Caco-2 (cell line): ENCODE measurements at regions not wholly inside any gene's neighbourhood (a gene's known extent, or its start where the extent isn't known, plus 50 kb on each side); places are given as distances from the start of the nearest gene placed in this dataset.

Experiments used
- BruUV-seq: library from RNA; stranded (reverse); fragments of 400-500 nt; replicated peaks from 2 replicates; lab custom pipeline; 2021; lab: Mats Ljungman, UMichigan
- CTCF ChIA-PET: fragments of 300-600 bp; sonication (Branson Sonifier 250); formaldehyde crosslinking; loops from one replicate; lab custom pipeline; 2022; ENCODE audit warnings: antibody characterized with exemption; lab: Charles Lee
- POLR2A ChIA-PET: fragments of 300-600 bp; sonication (Branson Sonifier 250); formaldehyde crosslinking; loops from one replicate; lab custom pipeline; 2022; ENCODE audit warnings: antibody characterized with exemption; lab: Charles Lee
- DNase-seq, 2 experiments: peaks; one replicate each; pipeline versions ENCODE4 v3.0.0 to v3.0.0-alpha.2; 2020 to 2022
- H3K27me3 ChIP-seq: replicated peaks from 2 replicates; pipeline ENCODE4 v1.6.0; 2011; ENCODE audit warnings: low read length; ENCODE audit not compliant: control insufficient read depth, insufficient read depth
- H3K36me3 ChIP-seq: 2 replicates; pipeline ENCODE4 v1.5.1; 2011; ENCODE audit warnings: low read length; ENCODE audit not compliant: control insufficient read depth, insufficient read depth
- H3K4me1 ChIP-seq: fragments of 250-450 bp; sonication (Bioruptor Pico); 2 replicates; pipeline ENCODE4 v1.5.1; 2020; ENCODE audit warnings: mild to moderate bottlenecking
- H3K4me3 ChIP-seq: 2 replicates; pipeline ENCODE4 v1.5.1; 2011; ENCODE audit warnings: low read depth, mild to moderate bottlenecking, control low read depth, low read length
- H3K9me3 ChIP-seq: fragments of 250-450 bp; sonication (Bioruptor Pico); 2 replicates; pipeline ENCODE4 v1.5.1; 2020; ENCODE audit warnings: mild to moderate bottlenecking, moderate library complexity
- H3K27ac Mint-ChIP-seq: one replicate; pipeline ENCODE4 v1.8.0; 2022; ENCODE audit warnings: mixed read lengths; ENCODE audit not compliant: unreplicated experiment
- H3K27me3 Mint-ChIP-seq: one replicate; pipeline ENCODE4 v1.8.0; 2022; ENCODE audit warnings: mixed read lengths; ENCODE audit not compliant: insufficient read depth, unreplicated experiment
- H3K36me3 Mint-ChIP-seq: one replicate; pipeline ENCODE4 v1.8.0; 2022; ENCODE audit warnings: mild to moderate bottlenecking, mixed read lengths; ENCODE audit not compliant: insufficient read depth, unreplicated experiment
- H3K4me1 Mint-ChIP-seq: one replicate; pipeline ENCODE4 v1.8.0; 2022; ENCODE audit warnings: low read depth, mixed read lengths; ENCODE audit not compliant: unreplicated experiment
- H3K4me3 Mint-ChIP-seq: one replicate; pipeline ENCODE4 v1.8.0; 2022; ENCODE audit warnings: mild to moderate bottlenecking, moderate library complexity, mixed read lengths; ENCODE audit not compliant: unreplicated experiment
- H3K9me3 Mint-ChIP-seq: one replicate; pipeline ENCODE4 v1.8.0; 2022; ENCODE audit warnings: mixed read lengths; ENCODE audit not compliant: unreplicated experiment
- CTCF ChIP-seq, 2 experiments: fragments of 200-600 bp in 1 of 2; IDR thresholded peaks; 1 replicate in 1 of 2; 2 replicates in 1 of 2; pipeline versions ENCODE4 v1.5.1 to v1.8.0; 2011 to 2022; ENCODE audit warnings: antibody characterized with exemption in 1 of 2, control low read depth in 1 of 2, inconsistent platforms in 1 of 2, low read depth in 1 of 2, low read length in 1 of 2, mild to moderate bottlenecking in 1 of 2, moderate library complexity in 1 of 2; ENCODE audit not compliant: insufficient read depth in 1 of 2, severe bottlenecking in 1 of 2, unreplicated experiment in 1 of 2
- intact Hi-C: fragments of 100-400 bp; cut with micrococcal nuclease; formaldehyde crosslinking; loops from one replicate; pipeline ENCODE4 v1.10.0; 2022; ENCODE audit not compliant: unreplicated experiment

GRCh38 chr5:68372161-68372560, 156.6 kb downstream of the PIK3R1 start:
- ChIA-PET POLR2A (interaction anchor here (0.5 kb wide), 1 partner anchor 375 kb away, joined by 3 read pairs; no protein-coding TSS in a partner anchor), CTCF (no interaction called here)
- no peak overlapping the region for H3K27ac Mint-ChIP-seq
- no TSS peak for BruUV-seq
- no peak for DNase-seq
- H3K4me3 ChIP-seq: no peak overlapping the region
- intact Hi-C loops: no loop called here
- no peaks in the 10 kb centered on the region for H3K27me3 ChIP-seq
- no peaks in the 10 kb centered on the region for H3K4me1 Mint-ChIP-seq
- H3K36me3 ChIP-seq: no peaks in the 10 kb centered on the region
- peaks cover 2% of the 10 kb centered on the region for H3K27me3 Mint-ChIP-seq
- no peaks in the 10 kb centered on the region for H3K4me1 ChIP-seq
- no peak overlapping the region for H3K4me3 Mint-ChIP-seq
- H3K9me3 ChIP-seq: no peaks in the 10 kb centered on the region
- no peaks in the 10 kb centered on the region for H3K36me3 Mint-ChIP-seq
- H3K9me3 Mint-ChIP-seq: no peaks in the 10 kb centered on the region
- TF ChIP-seq CTCF (IDR thresholded peaks at IDR 0.05; ENCODE audit: insufficient read depth in 1 of 2, low read depth in 1 of 2, low read length in 1 of 2, severe bottlenecking in 1 of 2, unreplicated experiment in 1 of 2): no peak

GRCh38 chr5:68373050-68373449, 157.5 kb downstream of the PIK3R1 start:
- Histone ChIP-seq H3K36me3 (no peaks in the 10 kb centered on the region), H3K4me3 (no peak overlapping the region), H3K4me1 (no peaks in the 10 kb centered on the region), H3K27me3 (no peaks in the 10 kb centered on the region), H3K9me3 (no peaks in the 10 kb centered on the region)
- intact Hi-C loops: no loop called here
- peaks cover 2% of the 10 kb centered on the region for H3K27me3 Mint-ChIP-seq
- no peak for TF ChIP-seq CTCF (IDR thresholded peaks at IDR 0.05; ENCODE audit: insufficient read depth in 1 of 2, low read depth in 1 of 2, low read length in 1 of 2, severe bottlenecking in 1 of 2, unreplicated experiment in 1 of 2)
- DNase-seq: no peak
- BruUV-seq: no TSS peak
- H3K4me1 Mint-ChIP-seq: no peaks in the 10 kb centered on the region
- ChIA-PET POLR2A (no interaction called here), CTCF (no interaction called here)
- H3K36me3 Mint-ChIP-seq: no peaks in the 10 kb centered on the region
- H3K27ac Mint-ChIP-seq: no peak overlapping the region
- H3K9me3 Mint-ChIP-seq: no peaks in the 10 kb centered on the region
- no peak overlapping the region for H3K4me3 Mint-ChIP-seq

GRCh38 chr5:68374796-68375518, 159.4 kb downstream of the PIK3R1 start:
- peaks cover 2% of the 10 kb centered on the region for H3K27me3 Mint-ChIP-seq
- no peak overlapping the region for H3K27ac Mint-ChIP-seq
- TF ChIP-seq CTCF (IDR thresholded peaks at IDR 0.05; ENCODE audit: insufficient read depth in 1 of 2, low read depth in 1 of 2, low read length in 1 of 2, severe bottlenecking in 1 of 2, unreplicated experiment in 1 of 2): no peak
- no peaks in the 10 kb centered on the region for H3K4me1 Mint-ChIP-seq
- no peak for DNase-seq
- no peak overlapping the region for H3K4me3 Mint-ChIP-seq
- Histone ChIP-seq H3K27me3 (no peaks in the 10 kb centered on the region), H3K9me3 (no peaks in the 10 kb centered on the region), H3K36me3 (no peaks in the 10 kb centered on the region), H3K4me1 (no peaks in the 10 kb centered on the region), H3K4me3 (no peak overlapping the region)
- intact Hi-C loops: no loop called here
- POLR2A ChIA-PET: no interaction called here
- CTCF ChIA-PET: no interaction called here
- no TSS peak for BruUV-seq
- no peaks in the 10 kb centered on the region for H3K36me3 Mint-ChIP-seq
- no peaks in the 10 kb centered on the region for H3K9me3 Mint-ChIP-seq
